Muscle layer of duodenum (tissue), 2 donors: ENCODE measurements at regions not wholly inside any gene's neighbourhood (a gene's known extent, or its start where the extent isn't known, plus 50 kb on each side); places are given as distances from the start of the nearest gene placed in this dataset.

Experiments used
- H3K27ac ChIP-seq: one replicate; pipeline ENCODE4 v1.7.0; 2013; ENCODE audit warnings: mild to moderate bottlenecking, low read length
- H3K27me3 ChIP-seq: one replicate; pipeline ENCODE4 v1.7.0; 2013; ENCODE audit warnings: low read depth, mild to moderate bottlenecking, control low read depth, low read length
- H3K36me3 ChIP-seq, 2 donors: one replicate each; pipeline ENCODE4 v1.7.0; 2013; ENCODE audit warnings: low read length in 2 of 2, control low read depth in 1 of 2, mild to moderate bottlenecking in 1 of 2; ENCODE audit not compliant: insufficient read depth in 2 of 2, control insufficient read depth in 1 of 2
- H3K4me1 ChIP-seq, 2 donors: one replicate each; pipeline ENCODE4 v1.7.0; 2013; ENCODE audit warnings: low read length in 2 of 2, mild to moderate bottlenecking in 2 of 2, control low read depth in 1 of 2, moderate library complexity in 1 of 2; ENCODE audit not compliant: insufficient read depth in 2 of 2, control insufficient read depth in 1 of 2
- H3K4me3 ChIP-seq, 2 donors: one replicate each; pipeline ENCODE4 v1.7.0; 2013; ENCODE audit warnings: low read length in 2 of 2, low read depth in 1 of 2, mild to moderate bottlenecking in 1 of 2
- H3K9me3 ChIP-seq, 2 donors: one replicate each; pipeline ENCODE4 v1.7.0; 2013; ENCODE audit warnings: low read length in 2 of 2, control low read depth in 1 of 2, mild to moderate bottlenecking in 1 of 2; ENCODE audit not compliant: control insufficient read depth in 1 of 2
- donor health status: healthy.

GRCh38 chr22:22388494-22388893 is 120.0 kb downstream of the ZNF280B start:
- Histone ChIP-seq H3K36me3 (no peaks in the 10 kb centered on the region), H3K4me1 (no peaks in the 10 kb centered on the region), H3K4me3 (no peak overlapping the region), H3K27me3 (peaks cover 9% of the 10 kb centered on the region), H3K27ac (no peak overlapping the region), H3K9me3 (peaks cover 4 to 7% of the 10 kb centered on the region in 2 donors)

- H3K4me3 ChIP-seq = no peak overlapping the region
- no peak overlapping the region for H3K27ac ChIP-seq
- peaks cover 9% of the 10 kb centered on the region for H3K27me3 ChIP-seq
- no peaks in the 10 kb centered on the region for H3K4me1 ChIP-seq
- H3K36me3 ChIP-seq = no peaks in the 10 kb centered on the region
- H3K9me3 ChIP-seq = peaks cover 4 to 7% of the 10 kb centered on the region in 2 donors
These were observed 119.1 kb downstream of the ZNF280B start for GRCh38 chr22:22389467-22389866.

- no peak overlapping the region for H3K27ac ChIP-seq
- no peaks in the 10 kb centered on the region for H3K36me3 ChIP-seq
- H3K27me3 ChIP-seq = peaks cover 8% of the 10 kb centered on the region
- no peak overlapping the region for H3K4me3 ChIP-seq
- peaks cover 4 to 7% of the 10 kb centered on the region in 2 donors for H3K9me3 ChIP-seq
- no peaks in the 10 kb centered on the region for H3K4me1 ChIP-seq
These were observed 117.6 kb downstream of the ZNF280B start for GRCh38 chr22:22390989-22391388.

GRCh38 chr22:22391543-22391942 is 117.0 kb downstream of the ZNF280B start:
- no peaks in the 10 kb centered on the region for H3K4me1 ChIP-seq
- H3K4me3 ChIP-seq = no peak overlapping the region
- H3K36me3 ChIP-seq = no peaks in the 10 kb centered on the region
- H3K27me3 ChIP-seq = peaks cover 2% of the 10 kb centered on the region
- no peak overlapping the region for H3K27ac ChIP-seq
- peaks cover 4 to 7% of the 10 kb centered on the region in 2 donors for H3K9me3 ChIP-seq

GRCh38 chr22:22392131-22392530 is 116.4 kb downstream of the ZNF280B start:
- Histone ChIP-seq H3K36me3 (no peaks in the 10 kb centered on the region), H3K4me1 (no peaks in the 10 kb centered on the region), H3K27me3 (no peaks in the 10 kb centered on the region), H3K27ac (no peak overlapping the region), H3K9me3 (peaks cover 4 to 7% of the 10 kb centered on the region in 2 donors), H3K4me3 (no peak overlapping the region)

GRCh38 chr22:22394591-22394990 is 114.0 kb downstream of the ZNF280B start:
- Histone ChIP-seq H3K9me3 (peaks cover 4 to 7% of the 10 kb centered on the region in 2 donors), H3K4me1 (no peaks in the 10 kb centered on the region), H3K36me3 (no peaks in the 10 kb centered on the region), H3K4me3 (no peak overlapping the region), H3K27ac (no peak overlapping the region), H3K27me3 (no peaks in the 10 kb centered on the region)

- Histone ChIP-seq H3K27me3 (no peaks in the 10 kb centered on the region), H3K9me3 (peaks cover 4 to 7% of the 10 kb centered on the region in 2 donors), H3K4me3 (no peak overlapping the region), H3K36me3 (no peaks in the 10 kb centered on the region), H3K27ac (no peak overlapping the region), H3K4me1 (no peaks in the 10 kb centered on the region)
These were observed 113.3 kb downstream of the ZNF280B start for GRCh38 chr22:22395245-22395644.

GRCh38 chr22:22396741-22397291 is 111.7 kb downstream of the ZNF280B start:
- Histone ChIP-seq H3K4me3 (no peak overlapping the region), H3K27me3 (no peaks in the 10 kb centered on the region), H3K4me1 (no peaks in the 10 kb centered on the region), H3K36me3 (no peaks in the 10 kb centered on the region), H3K27ac (no peak overlapping the region), H3K9me3 (peaks cover 4 to 7% of the 10 kb centered on the region in 2 donors)

GRCh38 chr22:22397292-22397870 is 111.2 kb downstream of the ZNF280B start:
- Histone ChIP-seq H3K27ac (no peak overlapping the region), H3K27me3 (no peaks in the 10 kb centered on the region), H3K4me1 (no peaks in the 10 kb centered on the region), H3K4me3 (no peak overlapping the region), H3K9me3 (peaks cover 2% of the 10 kb centered on the region in 2 donors), H3K36me3 (no peaks in the 10 kb centered on the region)

- Histone ChIP-seq H3K36me3 (no peaks in the 10 kb centered on the region), H3K27ac (no peak overlapping the region), H3K9me3 (no peaks in the 10 kb centered on the region), H3K27me3 (no peaks in the 10 kb centered on the region), H3K4me3 (no peak overlapping the region), H3K4me1 (no peaks in the 10 kb centered on the region)
These were observed 110.5 kb downstream of the ZNF280B start for GRCh38 chr22:22397875-22398524.

GRCh38 chr22:22398530-22399327 is 109.8 kb downstream of the ZNF280B start:
- no peak overlapping the region for H3K27ac ChIP-seq
- H3K4me3 ChIP-seq = no peak overlapping the region
- no peaks in the 10 kb centered on the region for H3K9me3 ChIP-seq
- H3K36me3 ChIP-seq = no peaks in the 10 kb centered on the region
- H3K27me3 ChIP-seq = no peaks in the 10 kb centered on the region
- no peaks in the 10 kb centered on the region for H3K4me1 ChIP-seq
